ENCODE measurements at regions not wholly inside any gene's neighbourhood (a gene's known extent, or its start where the extent isn't known, plus 50 kb on each side); places are given as distances from the start of the nearest gene placed in this dataset.

GRCh38 chr3:126256251-126256650, 75.9 kb upstream of the ALDH1L1 start:
- Histone ChIP-seq H3K4me1 (peaks cover 0 to 5% (median 0%) of the 10 kb centered on the region in 9 donors), H3K27me3 (no peaks in the 10 kb centered on the region), H3K9me3 (no peaks in the 10 kb centered on the region), H3K27ac (no peak overlapping the region), H3K4me3 (no peak overlapping the region), H3K36me3 (no peaks in the 10 kb centered on the region)
- intact Hi-C loops (cut with DNase I) = loop anchor here in 5 of 10 donors (5.0 to 10.0 kb wide), 4 partner anchors 131 to 219 kb away; partner anchors contain the start of genes ZXDC (in 2 of the 5) and CFAP100 (in 1 of the 5)
- 71 to 77% methylated on average over 7 of the region's 7 CpGs for WGBS, 2 donors
- TF ChIP-seq CTCF (IDR thresholded peaks at IDR 0.05) = no peak
- ATAC-seq (no peak), DNase-seq (no peak)

- 76 to 77% methylated on average over 2 of the region's 2 CpGs for WGBS, 2 donors
- intact Hi-C loops (cut with DNase I) = loop anchor here in 3 of 10 donors (10.0 kb wide), 2 partner anchors 212 to 222 kb away; partner anchors contain the start of gene ZXDC (in 2 of the 3)
Measured at GRCh38 chr3:126253072-126253471, 72.7 kb upstream of the ALDH1L1 start.

GRCh38 chr3:126252373-126252772, 72.0 kb upstream of the ALDH1L1 start:
- TF ChIP-seq CTCF (IDR thresholded peaks at IDR 0.05) = no peak
- Histone ChIP-seq H3K4me3 (no peak overlapping the region), H3K36me3 (no peaks in the 10 kb centered on the region), H3K9me3 (no peaks in the 10 kb centered on the region), H3K27ac (no peak overlapping the region), H3K27me3 (peaks cover 0 to 3% (median 0%) of the 10 kb centered on the region in 7 donors), H3K4me1 (no peaks in the 10 kb centered on the region)
- DNase-seq (no peak), ATAC-seq (no peak)
- 84 to 86% methylated on average over 1 of the region's 1 CpG for WGBS, 2 donors
- intact Hi-C loops (cut with DNase I) = loop anchor here in 3 of 10 donors (10.0 kb wide), 2 partner anchors 212 to 222 kb away; partner anchors contain the start of gene ZXDC (in 2 of the 3)

More at GRCh38 chr3:126253072-126253471, 72.7 kb upstream of the ALDH1L1 start:
- Histone ChIP-seq H3K4me3 (no peak overlapping the region), H3K27ac (no peak overlapping the region), H3K27me3 (peaks cover 0 to 3% (median 0%) of the 10 kb centered on the region in 7 donors), H3K36me3 (no peaks in the 10 kb centered on the region), H3K4me1 (no peaks in the 10 kb centered on the region), H3K9me3 (no peaks in the 10 kb centered on the region)
- ATAC-seq = no peak
- DNase-seq = no peak
- no peak for TF ChIP-seq CTCF (IDR thresholded peaks at IDR 0.05)

GRCh38 chr3:126245811-126246727, 65.7 kb upstream of the ALDH1L1 start:
- intact Hi-C loops (cut with DNase I) = loop anchor here in 6 of 10 donors (1.0 to 10.0 kb wide), 5 partner anchors 111 to 229 kb away; partner anchors contain the start of genes CFAP100 (in 1 of the 6) and ZXDC (in 1 of the 6)
- Histone ChIP-seq H3K4me3 (no peak overlapping the region), H3K36me3 (no peaks in the 10 kb centered on the region), H3K9me3 (no peaks in the 10 kb centered on the region), H3K27ac (no peak overlapping the region), H3K27me3 (peaks cover 0 to 3% (median 0%) of the 10 kb centered on the region in 7 donors), H3K4me1 (peaks cover 0 to 5% (median 0%) of the 10 kb centered on the region in 9 donors)
- ATAC-seq (peak; percentile 55 to 92 (median 86)), DNase-seq (peak; percentile 48 to 56)
- peak; percentile 26 to 68 (median 56) for TF ChIP-seq CTCF (IDR thresholded peaks at IDR 0.05)
- WGBS, 2 donors = 43 to 47% methylated on average over 14 of the region's 14 CpGs
